H9 (cell line): ENCODE measurements at regions not wholly inside any gene's neighbourhood (a gene's known extent, or its start where the extent isn't known, plus 50 kb on each side); places are given as distances from the start of the nearest gene placed in this dataset.
A peak's percentile ranks its signal among the peaks of the same experiment; 100 is the strongest.

Experiments used
- DNase-seq: peaks from one replicate; pipeline ENCODE4 v3.0.0-alpha.2; 2017
- H2AFZ ChIP-seq: one replicate; pipeline ENCODE4 v1.6.1; 2013; ENCODE audit warnings: mild to moderate bottlenecking, low read length, control low read depth, moderate library complexity
- H2AK5ac ChIP-seq: 2 replicates; pipeline ENCODE4 v1.6.1; 2013; ENCODE audit warnings: low read length, control low read depth, mixed read lengths; ENCODE audit not compliant: insufficient read length
- H2BK120ac ChIP-seq: one replicate; pipeline ENCODE4 v1.6.1; 2013; ENCODE audit warnings: low read depth, mild to moderate bottlenecking, low read length, control low read depth, inconsistent platforms; ENCODE audit not compliant: poor library complexity, severe bottlenecking
- H2BK12ac ChIP-seq: 2 replicates; pipeline ENCODE4 v1.6.1; 2013; ENCODE audit warnings: low read length, control low read depth, mixed read lengths, low read depth; ENCODE audit not compliant: insufficient read length
- H2BK15ac ChIP-seq: 2 replicates; pipeline ENCODE4 v1.6.1; 2013; ENCODE audit warnings: low read depth, low read length, control low read depth
- H2BK20ac ChIP-seq: one replicate; pipeline ENCODE4 v1.6.1; 2013; ENCODE audit warnings: low read depth, mild to moderate bottlenecking, low read length, control low read depth, inconsistent platforms; ENCODE audit not compliant: poor library complexity, severe bottlenecking
- H2BK5ac ChIP-seq: 2 replicates; pipeline ENCODE4 v1.6.1; 2013; ENCODE audit warnings: low read length, control low read depth, mixed read lengths; ENCODE audit not compliant: insufficient read length
- H3K14ac ChIP-seq: 2 replicates; pipeline ENCODE4 v1.6.1; 2013; ENCODE audit warnings: low read length, control low read depth; ENCODE audit not compliant: insufficient read depth
- H3K18ac ChIP-seq: 2 replicates; pipeline ENCODE4 v1.6.1; 2013; ENCODE audit warnings: low read depth, mild to moderate bottlenecking, mixed read lengths, low read length, control low read depth; ENCODE audit not compliant: insufficient read length
- H3K23ac ChIP-seq: 2 replicates; pipeline ENCODE4 v1.6.1; 2013; ENCODE audit warnings: low read length, control low read depth, mixed read lengths, low read depth; ENCODE audit not compliant: insufficient read length
- H3K23me2 ChIP-seq: 2 replicates; pipeline ENCODE4 v1.6.1; 2013; ENCODE audit warnings: low read depth, mild to moderate bottlenecking, mixed read lengths, low read length, control low read depth; ENCODE audit not compliant: insufficient read length, poor library complexity, severe bottlenecking
- H3K27ac ChIP-seq: 2 replicates; pipeline ENCODE4 v1.5.1; 2013; ENCODE audit warnings: low read length, control low read depth, mixed read lengths, low read depth; ENCODE audit not compliant: insufficient read length
- H3K27me3 ChIP-seq: 2 replicates; pipeline ENCODE4 v1.6.1; 2013; ENCODE audit warnings: low read length, control low read depth, inconsistent platforms; ENCODE audit not compliant: insufficient read depth
- H3K4ac ChIP-seq: 2 replicates; pipeline ENCODE4 v1.6.1; 2013; ENCODE audit warnings: low read depth, mild to moderate bottlenecking, control low read depth, inconsistent platforms, low read length, moderate library complexity
- H3K4me1 ChIP-seq: 2 replicates; pipeline ENCODE4 v1.6.1; 2013; ENCODE audit warnings: low read length, control low read depth, inconsistent platforms; ENCODE audit not compliant: insufficient read depth
- H3K4me2 ChIP-seq: 2 replicates; pipeline ENCODE4 v1.6.1; 2013; ENCODE audit warnings: low read length, control low read depth, mixed read lengths; ENCODE audit not compliant: insufficient read length, insufficient read depth
- H3K56ac ChIP-seq: 2 replicates; pipeline ENCODE4 v1.6.1; 2013; ENCODE audit warnings: low read depth, mild to moderate bottlenecking, mixed read lengths, low read length, control low read depth; ENCODE audit not compliant: insufficient read length
- H3K79me1 ChIP-seq: 2 replicates; pipeline ENCODE4 v1.6.1; 2013; ENCODE audit warnings: low read depth, mild to moderate bottlenecking, moderate library complexity, low read length, control low read depth, inconsistent platforms; ENCODE audit not compliant: insufficient read depth, poor library complexity, severe bottlenecking
- H3K79me2 ChIP-seq: 2 replicates; pipeline ENCODE4 v1.6.1; 2013; ENCODE audit warnings: low read length, control low read depth, inconsistent platforms; ENCODE audit not compliant: insufficient read depth
- H3K9ac ChIP-seq: 2 replicates; pipeline ENCODE4 v1.6.1; 2013; ENCODE audit warnings: low read length, control low read depth, mixed read lengths; ENCODE audit not compliant: insufficient read length; ENCODE audit errors: extremely low read depth
- H3K9me3 ChIP-seq: one replicate; pipeline ENCODE4 v1.6.1; 2013; ENCODE audit warnings: low read depth, low read length, inconsistent platforms; ENCODE audit not compliant: control insufficient read depth
- H3T11ph ChIP-seq: one replicate; pipeline ENCODE4 v1.6.1; 2013; ENCODE audit warnings: mild to moderate bottlenecking, low read length, control low read depth, inconsistent platforms
- H4K20me1 ChIP-seq: one replicate; pipeline ENCODE4 v1.6.1; 2013; ENCODE audit not compliant: control insufficient read depth, insufficient read length, insufficient read depth
- H4K5ac ChIP-seq: 2 replicates; pipeline ENCODE4 v1.6.1; 2013; ENCODE audit warnings: low read depth, mild to moderate bottlenecking, mixed read lengths, low read length, control low read depth; ENCODE audit not compliant: insufficient read length
- H4K8ac ChIP-seq: replicated peaks from 2 replicates; pipeline ENCODE4 v1.6.1; 2013; ENCODE audit warnings: low read length, control low read depth, mixed read lengths, low read depth; ENCODE audit not compliant: insufficient read length
- H4K91ac ChIP-seq: 2 replicates; pipeline ENCODE4 v1.6.1; 2013; ENCODE audit warnings: low read depth, mild to moderate bottlenecking, moderate library complexity, mixed read lengths, low read length, control low read depth; ENCODE audit not compliant: insufficient read length
- H3K27ac Mint-ChIP-seq, 3 experiments: 2 replicates in 2 of 3; 3 replicates in 1 of 3; pipeline ENCODE4 v1.8.0; 2020 to 2021; ENCODE audit warnings: mixed read lengths in 3 of 3, mild to moderate bottlenecking in 1 of 3, moderate library complexity in 1 of 3
- H3K27me3 Mint-ChIP-seq: 2 replicates; pipeline ENCODE4 v1.8.0; 2021; ENCODE audit warnings: low read depth, mild to moderate bottlenecking, moderate library complexity, mixed read lengths
- H3K36me3 Mint-ChIP-seq, 3 experiments: 2 replicates in 2 of 3; 3 replicates in 1 of 3; pipeline ENCODE4 v1.8.0; 2020 to 2021; ENCODE audit warnings: low read depth in 3 of 3, mixed read lengths in 3 of 3; ENCODE audit not compliant: insufficient read depth in 1 of 3
- H3K4me1 Mint-ChIP-seq, 2 experiments: 2 replicates each; pipeline ENCODE4 v1.8.0; 2020; ENCODE audit warnings: mixed read lengths in 2 of 2
- H3K4me3 Mint-ChIP-seq, 2 experiments: 2 replicates in 1 of 2; 3 replicates in 1 of 2; pipeline ENCODE4 v1.8.0; 2020 to 2021; ENCODE audit warnings: mild to moderate bottlenecking in 2 of 2, mixed read lengths in 2 of 2, moderate library complexity in 1 of 2
- H3K9me3 Mint-ChIP-seq, 2 experiments: 2 replicates in 1 of 2; 3 replicates in 1 of 2; pipeline ENCODE4 v1.8.0; 2020; ENCODE audit warnings: mild to moderate bottlenecking in 2 of 2, mixed read lengths in 2 of 2, moderate library complexity in 1 of 2
- CTCF ChIP-seq: fragments of 200-600 bp; sonication (generic); conservative IDR thresholded peaks from 3 replicates; pipeline ENCODE4 v1.8.0; 2021; ENCODE audit warnings: antibody characterized with exemption, mild to moderate bottlenecking
- WGBS: extraction: QIAGEN DNeasy Blood & Tissue Kit; methylation state at CpG from one replicate; pipeline ENCODE4 v1.1.7; 2013; ENCODE audit warnings: missing lambda C conversion rate, low lambda C conversion rate, mixed read lengths; ENCODE audit not compliant: insufficient read length; ENCODE audit errors: extremely low coverage; 5-methylcytosine and 5-hydroxymethylcytosine counted together

- Mint-ChIP-seq H3K4me3 (no peak overlapping the region), H3K9me3 (no peaks in the 10 kb centered on the region), H3K36me3 (no peaks in the 10 kb centered on the region), H3K4me1 (peaks cover 56% of the 10 kb centered on the region in 2 experiments), H3K27ac (peak overlapping the region; percentile 4 to 92 (median 73); a peak in 4 of 7 replicates), H3K27me3 (no peaks in the 10 kb centered on the region)
- H3K9ac ChIP-seq = no peak overlapping the region
- no peak for TF ChIP-seq CTCF
- no peak overlapping the region for H4K91ac ChIP-seq
- H4K8ac ChIP-seq = no peak overlapping the region
- H2BK20ac ChIP-seq = no peak overlapping the region
- no peak overlapping the region for H2AK5ac ChIP-seq
- no peak for DNase-seq
- no peak overlapping the region for H2BK120ac ChIP-seq
- no peaks in the 10 kb centered on the region for H3K27me3 ChIP-seq
- H2BK5ac ChIP-seq = no peak overlapping the region
- H3K79me1 ChIP-seq = no peaks in the 10 kb centered on the region
- H3T11ph ChIP-seq = no peak overlapping the region
- H2BK12ac ChIP-seq = no peak overlapping the region
- WGBS = no CpG with 5 or more reads among the region's 4 CpGs
- H2AFZ ChIP-seq = no peak overlapping the region
- H3K4me1 ChIP-seq = peaks cover 4% of the 10 kb centered on the region
- no peak overlapping the region for H3K18ac ChIP-seq
- H3K9me3 ChIP-seq = no peaks in the 10 kb centered on the region
- no peaks in the 10 kb centered on the region for H3K79me2 ChIP-seq
- H3K27ac ChIP-seq = no peak overlapping the region
- H4K20me1 ChIP-seq = no peaks in the 10 kb centered on the region
- no peak overlapping the region for H3K14ac ChIP-seq
- H3K56ac ChIP-seq = no peak overlapping the region
- H4K5ac ChIP-seq = no peak overlapping the region
- H3K23ac ChIP-seq = no peak overlapping the region
- H3K4ac ChIP-seq = no peak overlapping the region
- H2BK15ac ChIP-seq = no peak overlapping the region
- no peak overlapping the region for H3K4me2 ChIP-seq
- H3K23me2 ChIP-seq = no peaks in the 10 kb centered on the region
Measured at GRCh38 chr1:81412954-81413353, 387.8 kb upstream of the ADGRL2 start.
